GM19372 (cell line): ENCODE measurements at regions not wholly inside any gene's neighbourhood (a gene's known extent, or its start where the extent isn't known, plus 50 kb on each side); places are given as distances from the start of the nearest gene placed in this dataset.
"Not testable (repeated sequence)": the region's sequence is repeated elsewhere in the genome, so short reads cannot be mapped to it uniquely, and the experiment has no call there.

Experiments
- ATAC-seq: cut with Tn5 transposase; IDR thresholded peaks from one replicate; pipeline ENCODE4 v1.9.1; 2021; ENCODE audit warnings: mild to moderate bottlenecking, low read depth, moderate library complexity; ENCODE audit not compliant: unreplicated experiment

DNA sequence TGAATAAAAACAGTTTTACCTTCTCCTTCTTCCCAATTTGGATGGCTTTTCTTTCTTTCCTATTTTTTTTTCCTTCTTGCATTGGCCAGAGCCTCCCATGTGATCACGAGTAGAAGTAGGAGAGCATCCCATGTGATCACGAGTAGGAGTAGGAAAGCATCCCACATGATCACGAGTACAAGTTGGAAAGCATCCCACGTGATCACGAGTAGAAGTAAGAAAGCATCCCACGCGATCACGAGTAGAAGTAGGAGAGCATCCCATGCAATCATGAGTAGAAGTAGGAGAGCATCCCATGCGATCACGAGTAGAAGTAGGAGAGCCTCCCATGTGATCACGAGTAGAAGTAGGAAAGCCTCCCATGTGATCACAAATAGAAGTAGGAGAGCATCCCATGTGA lies 218.6 kb downstream of the DLL1 start:
- ATAC-seq: no peak

- no peak for ATAC-seq
Measured at GRCh38 chr6:170069611-170070010, 221.3 kb downstream of the DLL1 start.

- no peak for ATAC-seq
Measured at GRCh38 chr6:170068496-170068895, 222.4 kb downstream of the DLL1 start.

DNA sequence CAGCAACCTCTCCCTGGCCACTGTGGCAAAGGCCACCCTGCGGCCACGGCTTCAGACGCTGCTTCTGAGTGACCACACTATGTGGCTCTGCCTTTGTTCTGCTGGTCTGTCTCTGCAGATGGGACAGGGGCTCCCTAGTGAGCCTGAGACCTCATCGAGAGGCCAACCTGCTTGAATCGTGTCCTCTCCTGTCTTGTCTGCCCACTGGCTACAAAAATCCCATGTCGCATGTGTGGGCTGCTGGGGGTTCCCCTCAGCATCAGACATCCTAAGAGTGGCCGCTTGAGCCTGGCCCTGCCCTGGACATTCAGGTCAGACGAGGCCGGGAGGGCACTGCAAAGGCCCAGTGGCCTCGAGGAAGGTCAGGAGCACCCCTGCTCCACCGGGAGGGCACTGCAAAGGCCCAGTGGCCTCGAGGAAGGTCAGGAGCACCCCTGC lies 222.9 kb downstream of the DLL1 start:
- ATAC-seq: no peak

DNA sequence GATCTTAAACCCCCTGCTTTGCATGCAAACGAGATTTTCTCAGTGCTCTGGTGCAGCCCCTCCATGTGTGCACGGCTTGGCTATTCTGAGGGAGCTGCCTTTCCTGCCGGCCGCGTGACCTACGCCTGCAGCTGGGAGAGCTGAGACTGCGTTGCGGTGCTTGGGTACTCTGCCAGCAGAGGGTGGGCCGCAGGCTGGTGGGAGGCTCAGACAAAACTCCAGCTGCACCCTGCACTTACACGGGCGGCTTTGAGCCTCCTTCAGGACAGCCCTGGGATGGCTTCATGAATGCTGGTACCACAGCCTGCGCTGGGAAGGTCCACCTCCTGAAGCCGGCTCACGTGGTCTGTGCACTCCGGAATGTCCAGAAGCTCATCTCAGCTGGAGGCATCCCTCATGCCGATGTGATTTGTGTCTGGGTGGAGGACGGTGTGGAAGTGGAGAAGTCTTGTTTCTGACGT lies 223.7 kb downstream of the DLL1 start:
- ATAC-seq: no peak

GRCh38 chr6:170066679-170067078 lies 224.2 kb downstream of the DLL1 start:
- no peak for ATAC-seq

GRCh38 chr6:170063851-170064602 lies 226.9 kb downstream of the DLL1 start:
- ATAC-seq: no peak

- ATAC-seq: no peak
Measured at GRCh38 chr6:170063431-170063830, 227.4 kb downstream of the DLL1 start.

- no peak for ATAC-seq
Measured at GRCh38 chr6:170062915-170063241, 228.0 kb downstream of the DLL1 start.

GRCh38 chr6:170062209-170062914 lies 228.5 kb downstream of the DLL1 start:
- no peak for ATAC-seq

- no peak for ATAC-seq
Measured at GRCh38 chr6:170058878-170059485, 231.9 kb downstream of the DLL1 start.

DNA sequence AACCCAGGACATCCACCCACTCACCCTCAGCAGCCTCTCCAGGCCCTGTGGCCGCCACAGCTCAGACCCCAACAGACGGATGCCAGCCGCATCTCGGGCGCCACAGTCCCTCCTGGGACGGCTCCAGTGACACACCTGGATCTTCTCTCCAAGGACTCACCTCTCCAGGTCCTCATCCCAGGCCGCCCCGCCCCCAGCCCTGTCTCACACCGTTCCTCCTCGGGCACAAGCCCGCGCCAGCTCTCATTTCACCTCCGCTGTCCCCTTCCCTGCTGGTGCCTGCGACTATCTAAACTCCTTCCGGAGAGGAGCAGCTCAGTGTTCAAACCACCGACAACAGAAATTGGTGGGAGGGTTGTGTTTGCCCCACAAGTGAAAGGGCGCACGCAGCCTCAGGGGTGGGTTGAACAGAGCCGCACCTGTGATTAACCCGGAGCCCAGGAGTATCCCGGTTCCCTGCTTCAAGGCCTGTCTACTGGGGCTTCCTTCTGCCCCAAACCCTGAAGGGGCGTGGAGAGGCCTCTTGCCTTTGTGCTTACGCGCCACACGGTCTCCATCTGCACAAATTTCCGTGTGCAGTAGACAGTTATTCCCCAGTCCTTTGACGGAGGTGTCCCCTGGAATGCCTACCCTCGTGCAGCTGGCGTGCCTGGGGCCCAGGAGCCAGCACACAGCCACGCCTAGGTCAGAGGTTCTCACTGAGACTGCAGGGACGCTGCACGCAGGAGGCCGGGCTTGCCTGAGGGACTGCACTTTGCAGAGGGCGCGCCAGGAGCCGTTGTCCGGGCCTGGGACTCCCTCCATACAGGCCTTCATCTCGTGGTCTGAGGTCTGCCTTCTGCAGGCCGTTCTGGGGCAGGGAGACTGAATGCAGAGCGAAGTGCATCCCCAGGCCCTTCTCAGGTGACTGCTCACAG lies 232.7 kb downstream of the DLL1 start:
- ATAC-seq: no peak

DNA sequence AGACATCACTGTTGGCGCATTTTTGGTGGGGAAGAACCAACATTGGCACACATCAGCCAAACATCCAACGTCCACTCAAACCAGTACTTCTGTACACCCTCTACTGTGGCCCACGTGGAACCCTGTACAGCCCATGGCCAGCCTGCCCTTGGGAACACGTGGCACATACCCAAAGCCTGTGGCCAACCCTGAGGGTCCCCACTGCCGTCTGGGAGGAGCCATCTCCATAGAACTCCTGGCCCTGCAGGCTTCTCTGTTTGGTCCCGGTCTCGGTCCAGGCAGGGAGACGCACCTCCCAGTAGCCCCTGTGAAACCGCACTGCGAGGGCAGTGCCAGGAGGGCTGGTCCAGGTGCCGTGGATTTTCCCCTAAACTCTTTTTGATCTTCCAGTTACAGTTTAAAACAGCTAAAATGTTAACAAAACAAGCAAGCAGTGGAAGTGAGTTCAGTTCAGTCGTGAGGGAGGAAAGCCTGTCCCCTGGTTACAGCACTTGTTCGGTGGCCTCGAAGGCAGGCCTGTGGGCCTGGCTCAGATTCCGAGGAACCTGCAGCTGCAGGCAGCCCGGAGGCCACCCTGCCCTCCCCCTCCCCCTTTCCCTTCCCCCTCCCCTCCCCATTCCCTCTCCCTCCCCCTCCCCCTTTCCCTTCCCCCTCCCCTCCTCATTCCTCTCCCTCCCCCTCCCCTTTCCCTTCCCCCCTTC lies 233.7 kb downstream of the DLL1 start:
- ATAC-seq: no peak

- ATAC-seq: no peak
Measured at GRCh38 chr6:170056278-170056711, 234.6 kb downstream of the DLL1 start.

DNA sequence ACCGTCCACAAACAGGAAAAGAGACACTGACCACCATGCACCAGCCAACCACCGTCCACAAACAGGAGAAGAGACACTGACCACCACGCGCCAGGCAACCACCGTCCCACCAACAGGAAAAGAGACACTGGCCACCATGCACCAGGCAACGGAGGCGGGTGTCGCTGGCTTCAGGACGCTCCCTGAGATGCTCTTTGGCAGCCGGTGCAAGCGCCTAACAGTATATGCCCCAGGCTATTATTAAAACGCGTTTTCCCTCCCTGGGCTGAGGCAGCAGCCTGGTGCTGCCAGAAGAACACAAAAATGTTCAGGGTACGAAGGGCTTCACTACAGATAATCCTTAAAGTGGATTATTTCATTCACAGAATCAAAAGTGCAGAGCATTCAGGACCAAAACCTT lies 235.1 kb downstream of the DLL1 start:
- not testable (repeated sequence) for ATAC-seq

- ATAC-seq: no peak
Measured at GRCh38 chr6:170053966-170054661, 236.8 kb downstream of the DLL1 start.

DNA sequence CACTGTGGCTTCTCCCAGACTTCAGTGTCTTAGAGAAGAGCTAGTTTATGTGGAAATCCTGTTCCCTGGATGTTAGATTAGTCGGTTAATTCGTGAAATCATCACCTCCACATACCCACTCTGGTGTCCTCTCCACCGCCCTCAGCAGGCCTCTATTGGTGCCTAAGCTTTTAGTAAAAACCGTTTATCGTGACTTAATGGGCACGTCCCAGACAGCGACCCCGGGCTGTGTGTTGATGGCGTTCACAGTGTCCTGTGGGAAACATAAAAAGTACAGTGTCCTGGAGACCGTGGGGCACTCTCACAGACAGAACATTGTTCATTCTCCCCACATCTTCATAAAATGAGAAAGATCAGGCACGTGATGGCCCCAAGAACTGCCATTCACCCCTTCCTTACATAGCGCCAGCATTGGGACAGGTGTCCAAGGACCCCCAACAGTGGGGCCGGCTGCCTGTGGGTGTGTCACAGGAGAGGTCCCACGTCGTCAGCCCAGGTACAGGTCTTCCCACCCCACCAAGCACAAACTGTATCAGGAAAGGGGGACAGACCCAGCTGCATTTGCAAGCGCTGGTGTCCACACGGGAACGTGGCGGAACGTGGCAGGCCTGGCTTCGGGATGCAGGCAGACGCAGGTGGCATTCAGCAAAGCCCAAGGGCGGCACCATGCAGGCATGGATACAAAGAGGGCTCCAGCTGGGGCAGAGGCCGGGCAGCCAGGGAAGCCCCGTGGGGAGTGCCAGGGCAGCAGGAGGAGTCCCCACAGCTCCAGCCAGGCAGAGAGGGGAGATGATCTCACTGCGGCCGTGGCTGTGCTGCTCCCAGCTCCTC lies 237.7 kb downstream of the DLL1 start:
- ATAC-seq: no peak
